Mucosa of descending colon (tissue), 3 donors: ENCODE measurements at regions not wholly inside any gene's neighbourhood (a gene's known extent, or its start where the extent isn't known, plus 50 kb on each side); places are given as distances from the start of the nearest gene placed in this dataset.
A peak's percentile ranks its signal among the peaks of the same experiment; 100 is the strongest.

Source experiments
- ATAC-seq: fragments of 200-7000 bp; cut with Tn5 transposase; one replicate; pipeline ENCODE4 v1.9.1; 2020; ENCODE audit warnings: mild to moderate bottlenecking, moderate library complexity
- DNase-seq, 3 donors: peaks; one replicate each; pipeline ENCODE4 v3.0.0-alpha.2; 2020
- H3K36me3 ChIP-seq: fragments of 200-600 bp; one replicate; pipeline ENCODE4 v1.8.0; 2021; ENCODE audit warnings: low read depth, mild to moderate bottlenecking
- H3K4me1 ChIP-seq: fragments of 200-600 bp; one replicate; pipeline ENCODE4 v1.8.0; 2021; ENCODE audit warnings: low read depth, mild to moderate bottlenecking
- H3K4me3 ChIP-seq: fragments of 200-600 bp; one replicate; pipeline ENCODE4 v1.8.0; 2021; ENCODE audit warnings: mild to moderate bottlenecking
- H3K9me3 ChIP-seq: fragments of 200-600 bp; one replicate; pipeline ENCODE4 v1.8.0; 2021; ENCODE audit warnings: mild to moderate bottlenecking
- intact Hi-C, 2 donors: fragments of 100-400 bp; cut with DNase I in 1 of 2; cut with micrococcal nuclease in 1 of 2; formaldehyde crosslinking; loops; one replicate each; pipeline versions ENCODE4 v1.11.0 to v1.11.1; 2022; cut with DNase I, micrococcal nuclease
- TF ChIP-seq, protein P1 (sequence below): fragments of 200-600 bp; IDR thresholded peaks from one replicate; pipeline ENCODE4 v1.8.0; 2022; ENCODE audit warnings: antibody characterized with exemption, mild to moderate bottlenecking
- donor health status: DM: no; HTN: no; CAD: no; lungs with moderate emphysema.
- donor health status: DM: no; HTN: no; CAD: no.
- donor health status: DM: no; HTN: yes; CAD: no.

DNA sequence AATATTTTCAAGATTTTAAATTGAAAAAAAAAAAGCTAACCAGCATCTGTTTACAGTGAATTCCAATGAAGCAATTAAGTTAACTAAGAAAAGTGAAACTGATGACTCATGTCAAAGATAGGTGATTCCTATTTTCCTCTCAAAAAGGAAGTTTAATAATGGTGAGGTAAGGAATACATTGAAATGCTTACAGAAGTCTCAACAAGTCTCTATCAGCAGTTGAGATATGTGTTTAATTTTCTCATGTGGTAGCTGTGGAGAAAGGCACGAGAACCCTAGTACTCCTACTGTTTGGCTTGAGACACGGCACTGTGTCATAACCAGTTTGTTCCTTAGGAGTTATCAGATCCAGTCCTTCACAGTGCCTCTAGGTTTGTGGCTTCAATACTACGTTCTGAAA, 114.5 kb downstream of the SLC25A46 start:
- intact Hi-C loops, result no loop called here
- DNase-seq, result no peak
- TF ChIP-seq, protein P1, sequence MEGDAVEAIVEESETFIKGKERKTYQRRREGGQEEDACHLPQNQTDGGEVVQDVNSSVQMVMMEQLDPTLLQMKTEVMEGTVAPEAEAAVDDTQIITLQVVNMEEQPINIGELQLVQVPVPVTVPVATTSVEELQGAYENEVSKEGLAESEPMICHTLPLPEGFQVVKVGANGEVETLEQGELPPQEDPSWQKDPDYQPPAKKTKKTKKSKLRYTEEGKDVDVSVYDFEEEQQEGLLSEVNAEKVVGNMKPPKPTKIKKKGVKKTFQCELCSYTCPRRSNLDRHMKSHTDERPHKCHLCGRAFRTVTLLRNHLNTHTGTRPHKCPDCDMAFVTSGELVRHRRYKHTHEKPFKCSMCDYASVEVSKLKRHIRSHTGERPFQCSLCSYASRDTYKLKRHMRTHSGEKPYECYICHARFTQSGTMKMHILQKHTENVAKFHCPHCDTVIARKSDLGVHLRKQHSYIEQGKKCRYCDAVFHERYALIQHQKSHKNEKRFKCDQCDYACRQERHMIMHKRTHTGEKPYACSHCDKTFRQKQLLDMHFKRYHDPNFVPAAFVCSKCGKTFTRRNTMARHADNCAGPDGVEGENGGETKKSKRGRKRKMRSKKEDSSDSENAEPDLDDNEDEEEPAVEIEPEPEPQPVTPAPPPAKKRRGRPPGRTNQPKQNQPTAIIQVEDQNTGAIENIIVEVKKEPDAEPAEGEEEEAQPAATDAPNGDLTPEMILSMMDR, result no peak
- peaks cover 3% of the 10 kb centered on the region for H3K9me3 ChIP-seq
- no peaks in the 10 kb centered on the region for H3K36me3 ChIP-seq
- ATAC-seq, result no peak
- no peak overlapping the region for H3K4me3 ChIP-seq
- no peaks in the 10 kb centered on the region for H3K4me1 ChIP-seq

DNA sequence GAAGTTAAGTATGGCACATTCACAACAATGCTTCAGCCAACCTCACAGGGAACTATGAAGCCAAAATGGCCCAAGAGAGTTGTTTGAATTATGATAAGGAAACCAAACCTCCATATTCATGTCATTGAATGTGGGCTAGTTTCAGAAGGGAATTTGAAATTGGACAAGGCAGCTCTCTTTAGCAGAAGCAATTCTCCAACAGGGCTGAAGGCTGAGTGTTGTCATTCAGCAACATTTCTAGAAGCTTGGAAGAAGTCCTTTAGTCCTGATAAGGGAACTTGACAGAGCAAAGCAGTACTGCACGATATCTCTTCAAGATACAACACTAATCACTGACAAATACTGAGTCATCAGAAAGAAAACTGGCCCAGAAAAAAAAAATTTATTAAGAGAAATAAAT, 115.4 kb downstream of the SLC25A46 start:
- no peak for DNase-seq
- Histone ChIP-seq H3K36me3 (no peaks in the 10 kb centered on the region), H3K9me3 (peaks cover 3% of the 10 kb centered on the region), H3K4me1 (no peaks in the 10 kb centered on the region), H3K4me3 (no peak overlapping the region)
- ATAC-seq, result no peak
- TF ChIP-seq, protein P1, result no peak
- intact Hi-C loops, result no loop called here

DNA sequence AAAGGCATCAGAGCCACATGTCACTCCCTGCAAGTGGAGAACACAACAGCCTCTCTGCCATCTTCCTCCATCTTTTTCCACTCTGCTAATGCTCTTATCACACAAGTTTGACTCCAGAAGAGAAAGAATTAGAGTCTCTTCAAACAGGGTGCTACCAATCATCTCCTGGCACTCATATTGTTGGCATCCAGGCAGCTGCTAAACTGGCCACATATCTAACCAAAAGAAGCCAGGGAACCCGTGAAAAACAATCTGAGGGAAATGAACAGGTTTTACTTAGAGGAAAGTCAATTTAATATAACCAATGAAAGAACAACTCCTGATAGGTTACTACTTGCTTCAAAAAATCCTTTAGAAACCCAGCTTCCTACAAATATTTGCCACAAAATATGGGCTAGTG, 117.2 kb downstream of the SLC25A46 start:
- Histone ChIP-seq H3K9me3 (no peaks in the 10 kb centered on the region), H3K4me3 (no peak overlapping the region), H3K36me3 (no peaks in the 10 kb centered on the region), H3K4me1 (no peaks in the 10 kb centered on the region)
- intact Hi-C loops, result no loop called here
- ATAC-seq (no peak), DNase-seq (no peak)
- TF ChIP-seq, protein P1, result no peak

- TF ChIP-seq, protein P1, result no peak
- peak in 1 of 3 donors; percentile 21 for DNase-seq
- intact Hi-C loops, result no loop called here
Observed at GRCh38 chr5:110865400-110866094, 126.7 kb downstream of the SLC25A46 start.

GRCh38 chr5:110869927-110870326, 131.1 kb downstream of the SLC25A46 start:
- ATAC-seq, result no peak

More at GRCh38 chr5:110865400-110866094, 126.7 kb downstream of the SLC25A46 start:
- H3K4me1 ChIP-seq, result no peaks in the 10 kb centered on the region
- no peaks in the 10 kb centered on the region for H3K36me3 ChIP-seq
- no peaks in the 10 kb centered on the region for H3K9me3 ChIP-seq
- no peak overlapping the region for H3K4me3 ChIP-seq
- ATAC-seq, result no peak

More at GRCh38 chr5:110869927-110870326, 131.1 kb downstream of the SLC25A46 start:
- Histone ChIP-seq H3K9me3 (no peaks in the 10 kb centered on the region), H3K4me3 (no peak overlapping the region), H3K36me3 (no peaks in the 10 kb centered on the region), H3K4me1 (no peaks in the 10 kb centered on the region)
- TF ChIP-seq, protein P1, result no peak
- no peak for DNase-seq
- intact Hi-C loops, result no loop called here
